SK-N-SH (cell line): ENCODE measurements at regions not wholly inside any gene's neighbourhood (a gene's known extent, or its start where the extent isn't known, plus 50 kb on each side); places are given as distances from the start of the nearest gene placed in this dataset.

Source experiments
- CTCF ChIA-PET: fragments of 300-600, 350-600 bp; formaldehyde crosslinking; extraction: SDS; loops from one replicate; lab custom pipeline; 2021; lab: Yijun Ruan, JAX
- POLR2A ChIA-PET: fragments of 350-600 bp; sonication (Branson Sonifier 250); formaldehyde crosslinking; extraction: SDS; loops from one replicate; lab custom pipeline; 2020; ENCODE audit warnings: antibody characterized with exemption, inconsistent platforms; lab: Yijun Ruan, JAX
- DNase-seq: peaks from one replicate; pipeline ENCODE4 v3.0.0; 2012
- H2AFZ ChIP-seq: fragments of 200-600 bp; sonication (generic); 2 replicates; pipeline ENCODE4 v1.8.1; 2016; ENCODE audit warnings: antibody characterized with exemption, mild to moderate bottlenecking, low read depth
- H3F3A ChIP-seq: fragments of 200-600 bp; sonication (generic); replicated peaks from 2 replicates; pipeline ENCODE3; 2016; ENCODE audit warnings: antibody characterized with exemption, mild to moderate bottlenecking; ENCODE audit not compliant: insufficient read depth
- H3K27ac ChIP-seq, 2 experiments: fragments of 200-500 bp in 1 of 2; fragments of 200-600 bp in 1 of 2; sonication (Bioruptor generic) in 1 of 2; sonication (generic), shearing (Covaris generic) in 1 of 2; 2 replicates each; pipeline versions ENCODE4 v1.5.1 to v1.6.1; 2014 to 2016; ENCODE audit warnings: low read depth in 2 of 2, inconsistent platforms in 1 of 2, low read length in 1 of 2, mild to moderate bottlenecking in 1 of 2, mixed read lengths in 1 of 2
- H3K27me3 ChIP-seq: fragments of 200-600 bp; sonication (generic), shearing (Covaris generic); 2 replicates; pipeline ENCODE4 v1.6.1; 2016; ENCODE audit warnings: mixed run types; ENCODE audit not compliant: insufficient read depth
- H3K36me3 ChIP-seq, 2 experiments: fragments of 200-500 bp in 1 of 2; fragments of 200-600 bp in 1 of 2; sonication (Bioruptor generic) in 1 of 2; sonication (generic) in 1 of 2; replicated peaks in 1 of 2; 2 replicates each; pipeline versions ENCODE3 to v1.5.1; 2014 to 2016; ENCODE audit warnings: low read length in 1 of 2, mild to moderate bottlenecking in 1 of 2; ENCODE audit not compliant: insufficient read depth in 2 of 2, control insufficient read depth in 1 of 2
- H3K4me1 ChIP-seq, 2 experiments: fragments of 200-500 bp in 1 of 2; fragments of 200-600 bp in 1 of 2; sonication (Bioruptor generic) in 1 of 2; sonication (generic), shearing (Covaris generic) in 1 of 2; 2 replicates each; pipeline versions ENCODE4 v1.5.1 to v1.6.1; 2014 to 2016; ENCODE audit warnings: low read depth in 1 of 2, low read length in 1 of 2, mixed run types in 1 of 2; ENCODE audit not compliant: insufficient read depth in 2 of 2, control insufficient read depth in 1 of 2
- H3K4me2 ChIP-seq: fragments of 200-600 bp; sonication (generic), shearing (Covaris generic); 2 replicates; pipeline ENCODE4 v1.6.1; 2017; ENCODE audit warnings: mixed run types
- H3K4me3 ChIP-seq, 2 experiments: fragments of 200-500 bp in 1 of 2; fragments of 200-600 bp in 1 of 2; sonication (Bioruptor generic) in 1 of 2; sonication (generic), shearing (Covaris generic) in 1 of 2; 2 replicates each; pipeline versions ENCODE4 v1.5.1 to v1.8.1; 2014 to 2016; ENCODE audit warnings: low read depth in 2 of 2, inconsistent platforms in 1 of 2, low read length in 1 of 2, mild to moderate bottlenecking in 1 of 2, mixed read lengths in 1 of 2, moderate library complexity in 1 of 2
- H3K79me2 ChIP-seq: fragments of 200-600 bp; sonication (generic); 2 replicates; pipeline ENCODE4 v1.8.1; 2017; ENCODE audit warnings: mild to moderate bottlenecking; ENCODE audit not compliant: insufficient read depth
- H3K9ac ChIP-seq: fragments of 200-600 bp; sonication (generic); 2 replicates; pipeline ENCODE4 v1.6.1; 2017; ENCODE audit warnings: mixed run types
- H3K9me2 ChIP-seq: fragments of 200-600 bp; sonication (generic); 2 replicates; pipeline ENCODE4 v1.6.1; 2017; ENCODE audit warnings: mixed run types
- H3K9me3 ChIP-seq: fragments of 200-600 bp; sonication (generic); 2 replicates; pipeline ENCODE4 v1.6.1; 2017; ENCODE audit warnings: mixed run types, mild to moderate bottlenecking, moderate library complexity
- H4K20me1 ChIP-seq: fragments of 200-600 bp; sonication (generic); 2 replicates; pipeline ENCODE4 v1.6.1; 2017; ENCODE audit warnings: mild to moderate bottlenecking, mixed run types; ENCODE audit not compliant: insufficient read depth
- CHD2 ChIP-seq: fragments of 150-350 bp; IDR thresholded peaks from 2 replicates; pipeline ENCODE4 v1.6.1; 2018; ENCODE audit warnings: low read length; ENCODE audit not compliant: partially characterized antibody
- FOSL2 ChIP-seq: IDR thresholded peaks from 2 replicates; pipeline ENCODE4 v1.4.0; 2012; ENCODE audit warnings: low read depth, mild to moderate bottlenecking, moderate library complexity, borderline replicate concordance
- FOXJ3 ChIP-seq: sonication (generic); formaldehyde crosslinking; IDR thresholded peaks from 2 replicates; pipeline ENCODE4 v1.5.1; 2020; ENCODE audit warnings: mild to moderate bottlenecking, missing genetic modification reagents
- MEF2A ChIP-seq: IDR thresholded peaks from 2 replicates; pipeline ENCODE4 v1.4.0; 2012; ENCODE audit warnings: low read depth, borderline replicate concordance
- MXI1 ChIP-seq: IDR thresholded peaks from 2 replicates; pipeline ENCODE4 v1.6.1; 2012; ENCODE audit warnings: mild to moderate bottlenecking, low read depth, low read length, improper control_type of control experiment
- NFIC ChIP-seq: IDR thresholded peaks from 2 replicates; pipeline ENCODE4 v1.4.0; 2012; ENCODE audit warnings: borderline replicate concordance
- NRF1 ChIP-seq: IDR thresholded peaks from 2 replicates; pipeline ENCODE4 v1.6.1; 2012; ENCODE audit warnings: low read depth, mild to moderate bottlenecking, low read length
- PBX3 ChIP-seq: IDR thresholded peaks from 2 replicates; pipeline ENCODE4; 2012
- POLR2AphosphoS5 ChIP-seq: IDR thresholded peaks from 2 replicates; pipeline ENCODE4 v1.6.1; 2012; ENCODE audit warnings: low read depth, low read length
- RCOR1 ChIP-seq: fragments of 150-350 bp; IDR thresholded peaks from 2 replicates; pipeline ENCODE4 v1.6.1; 2017; ENCODE audit warnings: antibody characterized with exemption, low read length
- RFX5 ChIP-seq: IDR thresholded peaks from 2 replicates; pipeline ENCODE4 v1.6.1; 2012; ENCODE audit warnings: mild to moderate bottlenecking, improper control_type of control experiment, low read length
- TCF12 ChIP-seq: IDR thresholded peaks from 2 replicates; pipeline ENCODE4 v1.4.0; 2012
- TEAD4 ChIP-seq: IDR thresholded peaks from 2 replicates; pipeline ENCODE4 v1.4.0; 2012; ENCODE audit warnings: mild to moderate bottlenecking, borderline replicate concordance; ENCODE audit not compliant: insufficient read depth
- USF1 ChIP-seq: IDR thresholded peaks from 2 replicates; pipeline ENCODE4 v1.4.0; 2012; ENCODE audit warnings: low read depth, borderline replicate concordance
- YY1 ChIP-seq: IDR thresholded peaks from 2 replicates; pipeline ENCODE4 v1.4.0; 2012; ENCODE audit warnings: low read depth, mild to moderate bottlenecking
- WGBS: methylation state at CpG from one replicate; pipeline ENCODE4 v1.1.6; 2017; ENCODE audit warnings: low lambda C conversion rate; 5-methylcytosine and 5-hydroxymethylcytosine counted together
- TF ChIP-seq, protein P1 (sequence below): fragments of 150-350 bp; IDR thresholded peaks from 2 replicates; pipeline ENCODE4 v1.6.1; 2017; ENCODE audit warnings: antibody characterized with exemption, low read length, low read depth, borderline replicate concordance
- TF ChIP-seq, protein P2 (sequence below): fragments of 150-350 bp; IDR thresholded peaks from 2 replicates; pipeline ENCODE4 v1.6.1; 2016; ENCODE audit warnings: mild to moderate bottlenecking, low read depth, low read length

- no peak for TF ChIP-seq TEAD4
- no peak for TF ChIP-seq PBX3
- TF ChIP-seq FOXJ3 (CRISPR knock-in tag) = no peak
- TF ChIP-seq MEF2A = no peak
- TF ChIP-seq NRF1 = no peak
Measured at GRCh38 chr1:4057603-4058002, 157.5 kb upstream of the C1orf174 start (continued).

DNA sequence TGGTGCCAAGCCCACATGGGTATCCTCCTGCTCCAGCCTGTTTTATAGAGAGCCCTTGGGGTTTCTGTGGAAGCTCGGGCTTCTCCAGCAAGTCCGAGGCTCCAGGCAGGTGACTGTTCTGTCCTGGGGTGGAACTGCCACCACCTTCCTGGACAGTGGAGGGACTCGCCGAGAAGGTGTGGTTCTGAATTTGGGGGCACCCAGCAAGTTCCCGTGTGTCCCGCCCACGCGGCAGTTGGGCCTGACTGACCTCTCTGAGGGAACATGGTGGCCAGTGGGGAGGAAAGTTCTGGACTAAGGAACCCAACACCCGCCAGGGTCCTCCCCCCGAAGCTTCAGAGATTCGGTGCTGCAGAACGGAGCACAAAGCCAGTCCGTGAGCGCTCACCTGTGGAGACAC, 158.1 kb upstream of the C1orf174 start:
- CTCF ChIA-PET = no interaction called here
- no peak for DNase-seq
- no peaks in the 10 kb centered on the region for H3K9me3 ChIP-seq

More for the DNA sequence above, 158.1 kb upstream of the C1orf174 start:
- no peak overlapping the region for H3K4me3 ChIP-seq
- no peak overlapping the region for H3K9ac ChIP-seq
- no peaks in the 10 kb centered on the region for H3K79me2 ChIP-seq
- H3K9me2 ChIP-seq = no peaks in the 10 kb centered on the region
- no peaks in the 10 kb centered on the region for H3F3A ChIP-seq
- no peaks in the 10 kb centered on the region for H3K36me3 ChIP-seq
- no peaks in the 10 kb centered on the region for H3K27me3 ChIP-seq
- POLR2A ChIA-PET = no interaction called here
- no peak overlapping the region for H2AFZ ChIP-seq
- WGBS = 28% methylated on average over 2 of the region's 14 CpGs
- TF ChIP-seq MXI1 (no peak), RCOR1 (no peak), TCF12 (no peak), YY1 (no peak), FOSL2 (no peak), MEF2A (no peak), PBX3 (no peak), NFIC (no peak), RFX5 (no peak), CHD2 (no peak), POLR2AphosphoS5 (no peak), USF1 (no peak)
- TF ChIP-seq, protein P1, sequence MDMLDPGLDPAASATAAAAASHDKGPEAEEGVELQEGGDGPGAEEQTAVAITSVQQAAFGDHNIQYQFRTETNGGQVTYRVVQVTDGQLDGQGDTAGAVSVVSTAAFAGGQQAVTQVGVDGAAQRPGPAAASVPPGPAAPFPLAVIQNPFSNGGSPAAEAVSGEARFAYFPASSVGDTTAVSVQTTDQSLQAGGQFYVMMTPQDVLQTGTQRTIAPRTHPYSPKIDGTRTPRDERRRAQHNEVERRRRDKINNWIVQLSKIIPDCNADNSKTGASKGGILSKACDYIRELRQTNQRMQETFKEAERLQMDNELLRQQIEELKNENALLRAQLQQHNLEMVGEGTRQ = no peak
- TF ChIP-seq, protein P2, sequence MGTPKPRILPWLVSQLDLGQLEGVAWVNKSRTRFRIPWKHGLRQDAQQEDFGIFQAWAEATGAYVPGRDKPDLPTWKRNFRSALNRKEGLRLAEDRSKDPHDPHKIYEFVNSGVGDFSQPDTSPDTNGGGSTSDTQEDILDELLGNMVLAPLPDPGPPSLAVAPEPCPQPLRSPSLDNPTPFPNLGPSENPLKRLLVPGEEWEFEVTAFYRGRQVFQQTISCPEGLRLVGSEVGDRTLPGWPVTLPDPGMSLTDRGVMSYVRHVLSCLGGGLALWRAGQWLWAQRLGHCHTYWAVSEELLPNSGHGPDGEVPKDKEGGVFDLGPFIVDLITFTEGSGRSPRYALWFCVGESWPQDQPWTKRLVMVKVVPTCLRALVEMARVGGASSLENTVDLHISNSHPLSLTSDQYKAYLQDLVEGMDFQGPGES = no peak
- TF ChIP-seq, all 33 proteins: peak for 0
- no peak overlapping the region for H3K4me2 ChIP-seq
- H4K20me1 ChIP-seq = no peaks in the 10 kb centered on the region
- H3K27ac ChIP-seq = no peak overlapping the region
- H3K4me1 ChIP-seq = no peaks in the 10 kb centered on the region
